ENCODE measurements at regions not wholly inside any gene's neighbourhood (a gene's known extent, or its start where the extent isn't known, plus 50 kb on each side); places are given as distances from the start of the nearest gene placed in this dataset.

DNA sequence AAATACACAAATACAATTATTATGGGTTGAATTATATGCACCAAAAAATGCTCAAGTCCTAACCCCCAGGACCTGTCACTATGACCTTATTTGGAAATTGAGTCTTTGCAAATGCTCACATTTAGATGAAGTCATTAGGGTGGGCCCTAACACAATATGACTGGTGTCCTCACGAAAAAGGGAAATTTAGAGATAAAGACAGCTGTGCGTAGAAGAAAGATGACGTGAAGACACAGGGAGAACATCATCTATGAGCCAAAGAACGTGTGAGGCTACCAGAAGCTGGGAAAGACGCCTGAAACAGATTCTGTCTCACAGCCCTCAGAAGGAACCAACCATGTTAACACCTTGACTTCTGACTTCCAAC lies 259.2 kb downstream of the EMP1 start:
- TF ChIP-seq, protein P1, sequence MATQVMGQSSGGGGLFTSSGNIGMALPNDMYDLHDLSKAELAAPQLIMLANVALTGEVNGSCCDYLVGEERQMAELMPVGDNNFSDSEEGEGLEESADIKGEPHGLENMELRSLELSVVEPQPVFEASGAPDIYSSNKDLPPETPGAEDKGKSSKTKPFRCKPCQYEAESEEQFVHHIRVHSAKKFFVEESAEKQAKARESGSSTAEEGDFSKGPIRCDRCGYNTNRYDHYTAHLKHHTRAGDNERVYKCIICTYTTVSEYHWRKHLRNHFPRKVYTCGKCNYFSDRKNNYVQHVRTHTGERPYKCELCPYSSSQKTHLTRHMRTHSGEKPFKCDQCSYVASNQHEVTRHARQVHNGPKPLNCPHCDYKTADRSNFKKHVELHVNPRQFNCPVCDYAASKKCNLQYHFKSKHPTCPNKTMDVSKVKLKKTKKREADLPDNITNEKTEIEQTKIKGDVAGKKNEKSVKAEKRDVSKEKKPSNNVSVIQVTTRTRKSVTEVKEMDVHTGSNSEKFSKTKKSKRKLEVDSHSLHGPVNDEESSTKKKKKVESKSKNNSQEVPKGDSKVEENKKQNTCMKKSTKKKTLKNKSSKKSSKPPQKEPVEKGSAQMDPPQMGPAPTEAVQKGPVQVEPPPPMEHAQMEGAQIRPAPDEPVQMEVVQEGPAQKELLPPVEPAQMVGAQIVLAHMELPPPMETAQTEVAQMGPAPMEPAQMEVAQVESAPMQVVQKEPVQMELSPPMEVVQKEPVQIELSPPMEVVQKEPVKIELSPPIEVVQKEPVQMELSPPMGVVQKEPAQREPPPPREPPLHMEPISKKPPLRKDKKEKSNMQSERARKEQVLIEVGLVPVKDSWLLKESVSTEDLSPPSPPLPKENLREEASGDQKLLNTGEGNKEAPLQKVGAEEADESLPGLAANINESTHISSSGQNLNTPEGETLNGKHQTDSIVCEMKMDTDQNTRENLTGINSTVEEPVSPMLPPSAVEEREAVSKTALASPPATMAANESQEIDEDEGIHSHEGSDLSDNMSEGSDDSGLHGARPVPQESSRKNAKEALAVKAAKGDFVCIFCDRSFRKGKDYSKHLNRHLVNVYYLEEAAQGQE (IDR thresholded peaks at IDR 0.05; ENCODE audit: insufficient read depth in 1 of 2, low read depth in 2 of 2, low read length in 2 of 2), result no peak
- TF ChIP-seq POLR2AphosphoS5 (IDR thresholded peaks at IDR 0.05; ENCODE audit: low read depth, low read length) (no peak), TAF1 (IDR thresholded peaks at IDR 0.05; ENCODE audit: borderline replicate concordance, insufficient read depth, low read length) (no peak), SIN3A (IDR thresholded peaks at IDR 0.05; ENCODE audit: borderline replicate concordance, insufficient read depth, low read length) (no peak)

Measured in PFSK-1 (cell line).